A673 (cell line): ENCODE measurements at regions not wholly inside any gene's neighbourhood (a gene's known extent, or its start where the extent isn't known, plus 50 kb on each side); places are given as distances from the start of the nearest gene placed in this dataset.

Experiments used
- BruUV-seq: library from RNA; stranded (reverse); fragments of 400-500 nt; replicated peaks from 2 replicates; lab custom pipeline; 2021; lab: Mats Ljungman, UMichigan
- CTCF ChIA-PET: fragments of 300-600 bp; sonication (Branson Sonifier 250); formaldehyde crosslinking; loops from one replicate; lab custom pipeline; 2022; ENCODE audit warnings: antibody characterized with exemption; lab: Charles Lee
- POLR2A ChIA-PET: fragments of 300-600 bp; sonication (Branson Sonifier 250); formaldehyde crosslinking; loops from one replicate; lab custom pipeline; 2022; ENCODE audit warnings: antibody characterized with exemption; ENCODE audit not compliant: low non-redundant PET; lab: Charles Lee
- DNase-seq: peaks from one replicate; pipeline ENCODE4 v3.0.0-alpha.2; 2015; ENCODE audit warnings: low spot score
- H3K27ac ChIP-seq: fragments of 200-600 bp; sonication (generic); 2 replicates; pipeline ENCODE4 v1.5.1; 2016; ENCODE audit warnings: mixed run types, low read depth, mild to moderate bottlenecking, mixed read lengths, antibody characterized with exemption, low read length; ENCODE audit not compliant: poor library complexity, severe bottlenecking
- H3K27me3 ChIP-seq: fragments of 200-600 bp; sonication (generic); replicated peaks from 2 replicates; pipeline ENCODE4 v1.6.1; 2017; ENCODE audit warnings: mixed run types, low read depth, mild to moderate bottlenecking, mixed read lengths, antibody characterized with exemption, low read length; ENCODE audit not compliant: insufficient read depth, poor library complexity
- H3K36me3 ChIP-seq: fragments of 200-600 bp; sonication (generic); 2 replicates; pipeline ENCODE4 v1.6.1; 2016; ENCODE audit warnings: mixed run types, mild to moderate bottlenecking, mixed read lengths, antibody characterized with exemption, low read length; ENCODE audit not compliant: insufficient read depth, poor library complexity, severe bottlenecking
- H3K4me1 ChIP-seq: fragments of 200-600 bp; sonication (generic); 2 replicates; pipeline ENCODE4 v1.6.1; 2017; ENCODE audit warnings: mixed run types, mild to moderate bottlenecking, mixed read lengths, antibody characterized with exemption, low read length; ENCODE audit not compliant: insufficient read depth, poor library complexity, severe bottlenecking
- H3K4me3 ChIP-seq: fragments of 200-600 bp; sonication (generic); 2 replicates; pipeline ENCODE4 v1.5.1; 2016; ENCODE audit warnings: low read depth, mixed run types, mild to moderate bottlenecking, mixed read lengths, low read length; ENCODE audit not compliant: poor library complexity, severe bottlenecking
- H3K9me3 ChIP-seq: fragments of 200-600 bp; sonication (generic); 2 replicates; pipeline ENCODE4 v1.6.1; 2016; ENCODE audit warnings: mixed run types, low read depth, mild to moderate bottlenecking, mixed read lengths, antibody characterized with exemption, low read length; ENCODE audit not compliant: poor library complexity, severe bottlenecking
- CTCF ChIP-seq: fragments of 300-800, 200-600 bp; sonication (generic); conservative IDR thresholded peaks from 2 replicates; pipeline ENCODE4 v1.5.1; 2017; ENCODE audit warnings: low read depth, mild to moderate bottlenecking, antibody characterized with exemption, low read length, moderate library complexity, mixed read lengths
- EZH2 ChIP-seq: fragments of 200-600 bp; sonication (generic); IDR thresholded peaks from 2 replicates; pipeline ENCODE4 v1.6.1; 2017; ENCODE audit warnings: borderline replicate concordance, low read depth, mild to moderate bottlenecking, mixed read lengths, antibody characterized with exemption, low read length; ENCODE audit not compliant: poor library complexity, severe bottlenecking
- intact Hi-C: fragments of 100-400 bp; cut with micrococcal nuclease; formaldehyde crosslinking; loops from one replicate; pipeline ENCODE4 v1.10.0; 2022; ENCODE audit not compliant: unreplicated experiment

- no peak for DNase-seq
- H3K9me3 ChIP-seq, result no peaks in the 10 kb centered on the region
- no peaks in the 10 kb centered on the region for H3K27me3 ChIP-seq
- BruUV-seq, result no TSS peak
- H3K4me1 ChIP-seq, result no peaks in the 10 kb centered on the region
- TF ChIP-seq CTCF (no peak), EZH2 (no peak)
- H3K36me3 ChIP-seq, result no peaks in the 10 kb centered on the region
- H3K4me3 ChIP-seq, result no peak overlapping the region
- ChIA-PET CTCF (no interaction called here), POLR2A (no interaction called here)
- intact Hi-C loops, result no loop called here
- H3K27ac ChIP-seq, result no peak overlapping the region
Observed at GRCh38 chr10:126798649-126799048, 106.6 kb upstream of the DOCK1 start.

- no peaks in the 10 kb centered on the region for H3K27me3 ChIP-seq
- ChIA-PET CTCF (no interaction called here), POLR2A (no interaction called here)
- H3K4me1 ChIP-seq, result no peaks in the 10 kb centered on the region
- no peak for DNase-seq
- H3K4me3 ChIP-seq, result no peak overlapping the region
- no peaks in the 10 kb centered on the region for H3K9me3 ChIP-seq
- TF ChIP-seq EZH2, result no peak
- TF ChIP-seq CTCF, result no peak
- H3K36me3 ChIP-seq, result no peaks in the 10 kb centered on the region
- no TSS peak for BruUV-seq
- no peak overlapping the region for H3K27ac ChIP-seq
- intact Hi-C loops, result no loop called here
Observed at GRCh38 chr10:126803394-126803793, 101.8 kb upstream of the DOCK1 start.

- no peak overlapping the region for H3K27ac ChIP-seq
- CTCF ChIA-PET, result no interaction called here
Observed at GRCh38 chr10:126804396-126804795, 100.8 kb upstream of the DOCK1 start.

More at GRCh38 chr10:126804396-126804795, 100.8 kb upstream of the DOCK1 start:
- POLR2A ChIA-PET, result no interaction called here
- Histone ChIP-seq H3K27me3 (no peaks in the 10 kb centered on the region), H3K4me3 (no peak overlapping the region), H3K9me3 (no peaks in the 10 kb centered on the region), H3K36me3 (no peaks in the 10 kb centered on the region), H3K4me1 (no peaks in the 10 kb centered on the region)
- no peak for TF ChIP-seq EZH2
- no peak for TF ChIP-seq CTCF
- intact Hi-C loops, result no loop called here
- no TSS peak for BruUV-seq
- DNase-seq, result no peak
